Astrocyte (in vitro differentiated cells and primary cell): ENCODE measurements at regions not wholly inside any gene's neighbourhood (a gene's known extent, or its start where the extent isn't known, plus 50 kb on each side); places are given as distances from the start of the nearest gene placed in this dataset.

Experiments
- DNase-seq: peaks from one replicate; pipeline ENCODE4 v3.0.0-alpha.2; 2010; ENCODE audit warnings: low read depth
- FAIRE-seq: peaks from 2 replicates; lab custom pipeline; 2011; peaks lifted over from hg19 to GRCh38; lab: Jason Lieb, UNC
- H2AFZ ChIP-seq: 2 replicates; pipeline ENCODE4 v1.6.0; 2012; ENCODE audit warnings: low read depth, low read length, inconsistent platforms
- H3K27ac ChIP-seq: 2 replicates; pipeline ENCODE4 v1.5.1; 2011; ENCODE audit warnings: low read depth, low read length, inconsistent platforms
- H3K27me3 ChIP-seq: 2 replicates; pipeline ENCODE4 v1.6.0; 2011; ENCODE audit warnings: low read length, inconsistent platforms; ENCODE audit not compliant: insufficient read depth
- H3K36me3 ChIP-seq: 2 replicates; pipeline ENCODE4 v1.5.1; 2011; ENCODE audit warnings: low read length, inconsistent platforms; ENCODE audit not compliant: insufficient read depth
- H3K4me1 ChIP-seq: 2 replicates; pipeline ENCODE4 v1.5.1; 2011; ENCODE audit warnings: low read length, inconsistent platforms; ENCODE audit not compliant: insufficient read depth
- H3K4me2 ChIP-seq: 2 replicates; pipeline ENCODE4 v1.6.0; 2012; ENCODE audit warnings: low read length, inconsistent platforms
- H3K4me3 ChIP-seq: 2 replicates; pipeline ENCODE4 v1.5.1; 2011; ENCODE audit warnings: low read depth, mild to moderate bottlenecking, low read length, inconsistent platforms; ENCODE audit not compliant: insufficient read depth
- H3K79me2 ChIP-seq: 2 replicates; pipeline ENCODE4 v1.6.0; 2012; ENCODE audit warnings: mild to moderate bottlenecking, low read length, inconsistent platforms; ENCODE audit not compliant: insufficient read depth
- H3K9ac ChIP-seq: 2 replicates; pipeline ENCODE4 v1.6.0; 2012; ENCODE audit warnings: mild to moderate bottlenecking, low read length, inconsistent platforms
- H3K9me3 ChIP-seq: 2 replicates; pipeline ENCODE4 v1.5.1; 2012; ENCODE audit warnings: low read depth, mild to moderate bottlenecking, low read length, inconsistent platforms; ENCODE audit not compliant: insufficient read depth
- H4K20me1 ChIP-seq: 2 replicates; pipeline ENCODE4 v1.6.0; 2012; ENCODE audit warnings: low read length, inconsistent platforms; ENCODE audit not compliant: insufficient read depth
- H3K27ac Mint-ChIP-seq: one replicate; pipeline ENCODE4 v1.8.0; 2021; ENCODE audit warnings: mild to moderate bottlenecking, mixed read lengths; ENCODE audit not compliant: unreplicated experiment
- H3K27me3 Mint-ChIP-seq: one replicate; pipeline ENCODE4 v1.8.0; 2021; ENCODE audit warnings: low read depth, mixed read lengths; ENCODE audit not compliant: unreplicated experiment
- H3K36me3 Mint-ChIP-seq: one replicate; pipeline ENCODE4 v1.8.0; 2021; ENCODE audit warnings: low read depth, mixed read lengths; ENCODE audit not compliant: unreplicated experiment
- H3K4me1 Mint-ChIP-seq: one replicate; pipeline ENCODE4 v1.8.0; 2021; ENCODE audit warnings: low read depth, mixed read lengths; ENCODE audit not compliant: unreplicated experiment
- H3K4me3 Mint-ChIP-seq: one replicate; pipeline ENCODE4 v1.8.0; 2021; ENCODE audit warnings: mild to moderate bottlenecking, moderate library complexity, mixed read lengths; ENCODE audit not compliant: unreplicated experiment
- H3K9me3 Mint-ChIP-seq: one replicate; pipeline ENCODE4 v1.8.0; 2021; ENCODE audit warnings: mild to moderate bottlenecking, mixed read lengths; ENCODE audit not compliant: unreplicated experiment
- EZH2 ChIP-seq: IDR thresholded peaks from 2 replicates; pipeline ENCODE4 v1.6.1; 2012; ENCODE audit warnings: mild to moderate bottlenecking, low read length, inconsistent platforms; ENCODE audit not compliant: insufficient read depth
- TF ChIP-seq, protein P1 (sequence below): IDR thresholded peaks from 2 replicates; pipeline ENCODE4 v1.5.1; 2011; ENCODE audit warnings: low read depth, mild to moderate bottlenecking, inconsistent platforms, low read length, moderate library complexity; ENCODE audit not compliant: insufficient read depth

DNA sequence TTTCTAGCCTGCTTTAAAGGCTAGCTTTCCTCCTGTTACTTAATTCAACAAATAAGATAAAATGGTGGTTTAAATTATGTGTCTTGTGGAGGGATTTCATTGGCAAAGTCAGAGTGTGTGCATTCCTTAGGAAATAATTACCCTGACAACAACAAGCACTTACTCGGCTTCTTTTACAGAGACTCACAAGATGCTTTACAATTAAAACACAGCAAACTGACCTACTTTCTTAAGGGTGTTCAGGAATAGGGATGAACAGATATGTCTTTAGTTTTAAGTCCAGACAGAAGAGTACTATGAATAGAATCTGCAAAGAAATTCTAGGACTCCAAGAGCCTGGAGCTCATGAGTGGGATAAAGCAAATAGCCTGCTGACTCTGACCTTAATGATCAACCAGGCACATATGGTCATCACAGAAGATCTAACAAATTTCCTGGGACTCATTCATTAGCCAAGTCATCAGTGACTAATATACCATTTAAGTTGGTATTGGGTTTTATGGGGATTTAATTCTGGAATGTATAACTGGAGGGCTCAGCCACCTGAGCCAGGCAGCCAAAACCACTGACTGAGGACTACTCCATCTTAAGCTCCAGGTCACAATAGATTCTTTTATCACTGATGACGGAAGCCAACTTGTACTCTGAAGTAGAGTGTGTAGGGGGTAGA is 161.8 kb upstream of the RIMS1 start:
- Mint-ChIP-seq H3K27me3 (peaks cover 3% of the 10 kb centered on the region), H3K4me3 (no peak overlapping the region), H3K36me3 (no peaks in the 10 kb centered on the region), H3K9me3 (no peaks in the 10 kb centered on the region), H3K4me1 (peaks cover 10% of the 10 kb centered on the region), H3K27ac (no peak overlapping the region)
- Histone ChIP-seq H3K4me3 (no peak overlapping the region), H3K27ac (no peak overlapping the region), H3K4me1 (no peaks in the 10 kb centered on the region), H4K20me1 (no peaks in the 10 kb centered on the region), H3K79me2 (no peaks in the 10 kb centered on the region), H3K9me3 (no peaks in the 10 kb centered on the region), H3K27me3 (no peaks in the 10 kb centered on the region), H3K4me2 (no peak overlapping the region), H2AFZ (no peak overlapping the region), H3K9ac (no peak overlapping the region), H3K36me3 (no peaks in the 10 kb centered on the region)
- no peak for TF ChIP-seq EZH2
- TF ChIP-seq, protein P1, sequence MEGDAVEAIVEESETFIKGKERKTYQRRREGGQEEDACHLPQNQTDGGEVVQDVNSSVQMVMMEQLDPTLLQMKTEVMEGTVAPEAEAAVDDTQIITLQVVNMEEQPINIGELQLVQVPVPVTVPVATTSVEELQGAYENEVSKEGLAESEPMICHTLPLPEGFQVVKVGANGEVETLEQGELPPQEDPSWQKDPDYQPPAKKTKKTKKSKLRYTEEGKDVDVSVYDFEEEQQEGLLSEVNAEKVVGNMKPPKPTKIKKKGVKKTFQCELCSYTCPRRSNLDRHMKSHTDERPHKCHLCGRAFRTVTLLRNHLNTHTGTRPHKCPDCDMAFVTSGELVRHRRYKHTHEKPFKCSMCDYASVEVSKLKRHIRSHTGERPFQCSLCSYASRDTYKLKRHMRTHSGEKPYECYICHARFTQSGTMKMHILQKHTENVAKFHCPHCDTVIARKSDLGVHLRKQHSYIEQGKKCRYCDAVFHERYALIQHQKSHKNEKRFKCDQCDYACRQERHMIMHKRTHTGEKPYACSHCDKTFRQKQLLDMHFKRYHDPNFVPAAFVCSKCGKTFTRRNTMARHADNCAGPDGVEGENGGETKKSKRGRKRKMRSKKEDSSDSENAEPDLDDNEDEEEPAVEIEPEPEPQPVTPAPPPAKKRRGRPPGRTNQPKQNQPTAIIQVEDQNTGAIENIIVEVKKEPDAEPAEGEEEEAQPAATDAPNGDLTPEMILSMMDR: no peak
- FAIRE-seq (no peak), DNase-seq (peak; percentile 25)

DNA sequence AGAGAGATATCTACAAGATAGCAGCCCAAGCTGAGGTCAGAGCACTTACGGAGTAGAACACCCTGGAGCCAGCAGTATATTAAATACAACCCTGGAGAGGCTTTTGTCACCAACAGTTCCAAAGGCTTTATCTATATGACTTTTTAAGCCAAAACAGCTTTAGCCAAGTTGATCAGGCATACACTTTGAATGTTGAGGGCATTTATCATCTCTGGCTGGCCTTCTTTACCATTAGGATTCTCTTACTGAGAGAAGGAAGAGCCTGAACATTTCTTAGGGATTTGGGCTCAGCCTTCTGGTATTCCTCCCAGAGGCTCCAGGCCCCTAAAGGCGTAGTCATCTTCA is 161.3 kb upstream of the RIMS1 start:
- no peak overlapping the region for H3K27ac ChIP-seq
- H3K4me1 Mint-ChIP-seq: peaks cover 10% of the 10 kb centered on the region
- no peaks in the 10 kb centered on the region for H3K4me1 ChIP-seq
- H3K4me3 ChIP-seq: no peak overlapping the region
- no peak overlapping the region for H3K9ac ChIP-seq
- no peak overlapping the region for H3K27ac Mint-ChIP-seq
- no peaks in the 10 kb centered on the region for H3K9me3 ChIP-seq
- no peaks in the 10 kb centered on the region for H3K36me3 ChIP-seq
- no peaks in the 10 kb centered on the region for H4K20me1 ChIP-seq
- FAIRE-seq: no peak
- no peaks in the 10 kb centered on the region for H3K27me3 ChIP-seq
- DNase-seq: no peak
- TF ChIP-seq, protein P1: no peak
- TF ChIP-seq EZH2: no peak
- H2AFZ ChIP-seq: no peak overlapping the region
- no peaks in the 10 kb centered on the region for H3K36me3 Mint-ChIP-seq
- no peak overlapping the region for H3K4me2 ChIP-seq
- H3K4me3 Mint-ChIP-seq: no peak overlapping the region
- H3K9me3 Mint-ChIP-seq: no peaks in the 10 kb centered on the region
- no peaks in the 10 kb centered on the region for H3K79me2 ChIP-seq
- no peaks in the 10 kb centered on the region for H3K27me3 Mint-ChIP-seq

DNA sequence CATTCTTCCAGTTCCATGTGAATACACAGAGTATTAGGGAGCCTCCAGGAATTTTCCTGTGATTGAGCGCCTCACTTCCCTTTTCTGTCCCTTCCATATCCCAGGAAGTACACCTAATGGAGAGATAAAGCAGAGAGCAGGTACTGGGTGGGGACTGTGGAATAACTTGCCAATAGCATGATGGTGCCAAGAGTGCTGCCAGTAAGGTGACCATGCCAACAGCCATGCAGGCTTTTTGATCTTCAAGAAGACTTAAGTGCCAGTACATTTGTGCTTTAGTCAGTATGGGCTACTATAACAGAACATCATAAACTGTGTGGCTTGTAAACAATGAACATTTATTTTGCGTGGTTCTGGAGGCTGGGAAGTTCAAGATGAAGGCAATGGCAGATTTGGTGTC is 160.2 kb upstream of the RIMS1 start:
- Histone ChIP-seq H3K36me3 (no peaks in the 10 kb centered on the region), H3K9ac (no peak overlapping the region), H3K4me2 (no peak overlapping the region), H3K27ac (no peak overlapping the region), H3K27me3 (no peaks in the 10 kb centered on the region), H3K4me3 (no peak overlapping the region), H3K9me3 (no peaks in the 10 kb centered on the region), H4K20me1 (no peaks in the 10 kb centered on the region), H3K79me2 (no peaks in the 10 kb centered on the region), H2AFZ (no peak overlapping the region), H3K4me1 (no peaks in the 10 kb centered on the region)
- Mint-ChIP-seq H3K9me3 (no peaks in the 10 kb centered on the region), H3K36me3 (no peaks in the 10 kb centered on the region), H3K27me3 (no peaks in the 10 kb centered on the region), H3K4me3 (no peak overlapping the region), H3K27ac (no peak overlapping the region), H3K4me1 (peaks cover 10% of the 10 kb centered on the region)
- DNase-seq (no peak), FAIRE-seq (no peak)
- TF ChIP-seq, protein P1: no peak
- no peak for TF ChIP-seq EZH2
